Immature natural killer cell (primary cell): ENCODE measurements at regions not wholly inside any gene's neighbourhood (a gene's known extent, or its start where the extent isn't known, plus 50 kb on each side); places are given as distances from the start of the nearest gene placed in this dataset.
"Not testable (repeated sequence)": the region's sequence is repeated elsewhere in the genome, so short reads cannot be mapped to it uniquely, and the experiment has no call there.

ENCODE experiments used
- DNase-seq, 3 donors: peaks; one replicate each; pipeline ENCODE4 v3.0.0; 2022; ENCODE audit warnings: mixed read lengths in 1 of 3
- H3K27ac Mint-ChIP-seq, 6 donors: one replicate each; pipeline ENCODE4 v1.8.0; 2020; ENCODE audit warnings: mixed read lengths in 6 of 6, mild to moderate bottlenecking in 5 of 6, inconsistent platforms in 4 of 6, moderate library complexity in 3 of 6
- H3K27me3 Mint-ChIP-seq, 3 donors: one replicate each; pipeline ENCODE4 v1.8.0; 2020 to 2021; ENCODE audit warnings: low read depth in 3 of 3, mild to moderate bottlenecking in 3 of 3, mixed read lengths in 3 of 3, moderate library complexity in 3 of 3, inconsistent platforms in 1 of 3
- H3K36me3 Mint-ChIP-seq, 3 donors: one replicate each; pipeline ENCODE4 v1.8.0; 2020; ENCODE audit warnings: mixed read lengths in 3 of 3, inconsistent platforms in 2 of 3, mild to moderate bottlenecking in 2 of 3
- H3K4me1 Mint-ChIP-seq, 2 donors: one replicate each; pipeline ENCODE4 v1.8.0; 2020; ENCODE audit warnings: inconsistent platforms in 2 of 2, mild to moderate bottlenecking in 2 of 2, mixed read lengths in 2 of 2, moderate library complexity in 1 of 2
- H3K4me3 Mint-ChIP-seq, 5 donors: one replicate each; pipeline ENCODE4 v1.8.0; 2020; ENCODE audit warnings: mild to moderate bottlenecking in 5 of 5, mixed read lengths in 5 of 5, inconsistent platforms in 3 of 5, moderate library complexity in 3 of 5
- H3K9me3 Mint-ChIP-seq, 6 donors: one replicate each; pipeline ENCODE4 v1.8.0; 2020; ENCODE audit warnings: mild to moderate bottlenecking in 6 of 6, mixed read lengths in 6 of 6, inconsistent platforms in 4 of 6, moderate library complexity in 3 of 6

DNA sequence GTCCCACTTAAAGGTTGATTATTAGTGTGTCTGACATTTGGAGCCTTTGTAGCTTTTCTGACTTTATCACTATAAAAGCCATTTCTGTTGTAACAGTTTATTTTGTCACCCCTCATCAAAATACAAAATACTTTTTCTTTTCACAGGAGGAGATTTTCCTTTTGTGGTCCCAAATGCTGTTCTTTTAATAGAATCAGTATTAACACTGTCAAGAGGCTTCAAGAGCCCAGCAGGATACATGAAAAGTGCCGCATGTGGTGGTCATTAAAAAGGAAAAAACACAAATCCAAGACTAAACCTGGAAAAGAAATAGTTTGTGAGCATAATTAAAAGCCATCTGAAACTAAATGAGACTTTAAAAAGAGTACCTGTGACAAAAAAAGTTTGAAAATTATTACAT is 515.7 kb downstream of the DCDC2C start:
- Mint-ChIP-seq H3K27me3 (peaks cover 2 to 3% (median 2%) of the 10 kb centered on the region in 3 donors), H3K4me1 (no peaks in the 10 kb centered on the region), H3K36me3 (no peaks in the 10 kb centered on the region), H3K9me3 (peaks cover 0 to 11% (median 7%) of the 10 kb centered on the region in 6 donors), H3K4me3 (no peak overlapping the region), H3K27ac (no peak overlapping the region)
- no peak for DNase-seq

GRCh38 chr2:4219571-4219970 is 516.2 kb downstream of the DCDC2C start:
- Mint-ChIP-seq H3K4me1 (no peaks in the 10 kb centered on the region), H3K27ac (no peak overlapping the region), H3K4me3 (no peak overlapping the region), H3K36me3 (no peaks in the 10 kb centered on the region), H3K9me3 (peaks cover 0 to 12% (median 7%) of the 10 kb centered on the region in 6 donors), H3K27me3 (peaks cover 2 to 3% (median 2%) of the 10 kb centered on the region in 3 donors)
- DNase-seq = no peak

DNA sequence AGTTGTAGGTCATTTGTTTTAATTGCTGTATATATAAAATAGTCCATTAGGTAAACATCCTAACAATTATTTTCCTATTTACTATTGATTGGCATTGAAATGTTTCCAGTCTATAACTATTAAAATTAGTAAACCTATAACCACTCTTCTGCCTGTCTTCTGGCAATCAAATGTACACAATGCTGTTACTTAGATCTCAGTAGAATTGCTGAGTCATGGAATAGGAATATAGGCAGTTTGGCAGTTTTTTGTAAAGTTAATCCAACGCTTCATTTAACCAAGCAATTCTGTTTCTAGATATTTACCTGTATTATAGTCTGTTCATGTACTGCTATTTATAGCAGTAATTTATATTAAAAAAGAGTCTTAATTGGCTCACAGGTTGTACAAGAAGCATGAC is 518.1 kb downstream of the DCDC2C start:
- no peaks in the 10 kb centered on the region for H3K4me1 Mint-ChIP-seq
- H3K9me3 Mint-ChIP-seq = peaks cover 0 to 9% (median 5%) of the 10 kb centered on the region in 6 donors
- no peak overlapping the region for H3K4me3 Mint-ChIP-seq
- no peak overlapping the region for H3K27ac Mint-ChIP-seq
- peaks cover 1 to 3% (median 2%) of the 10 kb centered on the region in 3 donors for H3K27me3 Mint-ChIP-seq
- no peak for DNase-seq
- no peaks in the 10 kb centered on the region for H3K36me3 Mint-ChIP-seq

GRCh38 chr2:4221845-4222244 is 518.5 kb downstream of the DCDC2C start:
- peaks cover 0 to 9% (median 5%) of the 10 kb centered on the region in 6 donors for H3K9me3 Mint-ChIP-seq
- DNase-seq = no peak
- H3K27ac Mint-ChIP-seq = no peak overlapping the region
- no peaks in the 10 kb centered on the region for H3K36me3 Mint-ChIP-seq
- H3K4me3 Mint-ChIP-seq = no peak overlapping the region
- H3K27me3 Mint-ChIP-seq = peaks cover 0 to 3% (median 2%) of the 10 kb centered on the region in 3 donors
- H3K4me1 Mint-ChIP-seq = no peaks in the 10 kb centered on the region

- H3K4me3 Mint-ChIP-seq, H3K4me1 Mint-ChIP-seq, H3K36me3 Mint-ChIP-seq, H3K27ac Mint-ChIP-seq, H3K27me3 Mint-ChIP-seq, DNase-seq: not testable (repeated sequence)
- peaks cover 2 to 19% (median 11%) of the 10 kb centered on the region in 6 donors for H3K9me3 Mint-ChIP-seq
These were observed 541.0 kb downstream of the DCDC2C start for GRCh38 chr2:4244422-4244821.

GRCh38 chr2:4246364-4247131 is 543.2 kb downstream of the DCDC2C start:
- H3K36me3 Mint-ChIP-seq = no peaks in the 10 kb centered on the region

GRCh38 chr2:4247791-4248190 is 544.4 kb downstream of the DCDC2C start:
- peaks cover 2 to 30% (median 11%) of the 10 kb centered on the region in 6 donors for H3K9me3 Mint-ChIP-seq
- no peak overlapping the region for H3K27ac Mint-ChIP-seq
- no peak for DNase-seq
- no peak overlapping the region for H3K4me3 Mint-ChIP-seq
- H3K36me3 Mint-ChIP-seq = no peaks in the 10 kb centered on the region
- no peaks in the 10 kb centered on the region for H3K4me1 Mint-ChIP-seq
- H3K27me3 Mint-ChIP-seq = peaks cover 0 to 3% (median 0%) of the 10 kb centered on the region in 3 donors

More at GRCh38 chr2:4246364-4247131, 543.2 kb downstream of the DCDC2C start:
- peaks cover 2 to 25% (median 12%) of the 10 kb centered on the region in 6 donors for H3K9me3 Mint-ChIP-seq
- peaks cover 0 to 3% (median 0%) of the 10 kb centered on the region in 3 donors for H3K27me3 Mint-ChIP-seq
- H3K4me3 Mint-ChIP-seq = no peak overlapping the region
- H3K4me1 Mint-ChIP-seq = no peaks in the 10 kb centered on the region
- DNase-seq = no peak
- no peak overlapping the region for H3K27ac Mint-ChIP-seq

GRCh38 chr2:4255491-4255890 is 552.1 kb downstream of the DCDC2C start:
- H3K4me3 Mint-ChIP-seq = no peak overlapping the region
- H3K27ac Mint-ChIP-seq = no peak overlapping the region

DNA sequence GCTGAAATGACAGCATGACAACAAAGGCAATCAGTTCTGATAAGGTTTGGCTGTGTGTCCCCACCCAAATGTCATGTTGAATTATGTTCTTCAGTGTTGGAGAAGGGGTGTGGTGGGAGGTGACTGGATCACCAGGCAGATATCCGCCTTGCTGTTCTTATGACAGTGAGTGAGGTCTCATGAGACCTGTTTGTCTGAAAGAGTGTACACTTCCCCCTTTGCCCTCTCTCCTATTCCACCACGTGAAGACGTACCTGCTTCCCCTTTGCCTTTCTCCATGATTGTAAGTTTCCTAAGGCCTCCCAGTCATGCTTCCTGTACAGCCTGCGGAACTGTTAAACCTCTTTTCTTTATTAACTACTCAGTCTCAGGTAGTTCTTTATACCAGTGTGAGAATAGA is 553.0 kb downstream of the DCDC2C start:
- Mint-ChIP-seq H3K4me1 (no peaks in the 10 kb centered on the region), H3K36me3 (no peaks in the 10 kb centered on the region), H3K9me3 (peaks cover 3 to 25% (median 7%) of the 10 kb centered on the region in 6 donors), H3K27ac (no peak overlapping the region), H3K4me3 (no peak overlapping the region), H3K27me3 (no peaks in the 10 kb centered on the region)
- DNase-seq = no peak

More at GRCh38 chr2:4255491-4255890, 552.1 kb downstream of the DCDC2C start:
- no peaks in the 10 kb centered on the region for H3K4me1 Mint-ChIP-seq
- DNase-seq = no peak
- H3K27me3 Mint-ChIP-seq = no peaks in the 10 kb centered on the region
- H3K9me3 Mint-ChIP-seq = peaks cover 3 to 29% (median 9%) of the 10 kb centered on the region in 6 donors
- no peaks in the 10 kb centered on the region for H3K36me3 Mint-ChIP-seq

DNA sequence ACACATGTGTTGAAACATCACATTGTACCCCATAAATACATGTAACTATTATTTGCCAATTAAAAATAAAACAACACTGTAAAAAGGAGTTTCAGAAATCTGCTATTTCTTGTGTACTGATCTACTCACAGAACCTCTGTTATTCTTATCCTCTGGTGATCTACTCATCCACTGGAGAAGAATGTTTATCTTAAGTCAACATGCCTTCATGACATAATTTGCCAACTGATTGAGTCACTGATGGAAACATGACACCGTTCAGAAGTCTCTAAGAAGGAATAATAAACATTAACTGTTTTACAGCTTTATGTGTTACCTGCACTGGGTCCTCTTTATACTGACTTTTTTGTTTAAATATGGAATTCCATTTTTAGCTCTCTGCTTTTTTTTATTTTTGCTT is 555.2 kb downstream of the DCDC2C start:
- no peaks in the 10 kb centered on the region for H3K4me1 Mint-ChIP-seq
- no peak for DNase-seq
- H3K9me3 Mint-ChIP-seq = peaks cover 4 to 23% (median 10%) of the 10 kb centered on the region in 6 donors
- no peak overlapping the region for H3K27ac Mint-ChIP-seq
- H3K27me3 Mint-ChIP-seq = no peaks in the 10 kb centered on the region
- H3K4me3 Mint-ChIP-seq = no peak overlapping the region
- H3K36me3 Mint-ChIP-seq = no peaks in the 10 kb centered on the region

GRCh38 chr2:4265936-4266335 is 562.6 kb downstream of the DCDC2C start:
- no peak for DNase-seq
- Mint-ChIP-seq H3K36me3 (no peaks in the 10 kb centered on the region), H3K9me3 (peaks cover 1 to 9% (median 4%) of the 10 kb centered on the region in 6 donors), H3K27ac (no peak overlapping the region), H3K4me3 (no peak overlapping the region), H3K27me3 (no peaks in the 10 kb centered on the region), H3K4me1 (no peaks in the 10 kb centered on the region)

- H3K4me3 Mint-ChIP-seq = no peak overlapping the region
- no peak for DNase-seq
- no peaks in the 10 kb centered on the region for H3K36me3 Mint-ChIP-seq
- no peaks in the 10 kb centered on the region for H3K27me3 Mint-ChIP-seq
- no peak overlapping the region for H3K27ac Mint-ChIP-seq
- H3K4me1 Mint-ChIP-seq = no peaks in the 10 kb centered on the region
- H3K9me3 Mint-ChIP-seq = peaks cover 0 to 10% (median 3%) of the 10 kb centered on the region in 6 donors
These were observed 566.5 kb downstream of the DCDC2C start for GRCh38 chr2:4269885-4270284.

GRCh38 chr2:4272261-4272858 is 569.0 kb downstream of the DCDC2C start:
- no peak for DNase-seq
- Mint-ChIP-seq H3K36me3 (peaks cover 0 to 4% (median 0%) of the 10 kb centered on the region in 3 donors), H3K27ac (no peak overlapping the region), H3K9me3 (peaks cover 0 to 16% (median 7%) of the 10 kb centered on the region in 6 donors), H3K27me3 (peaks cover 0 to 2% (median 0%) of the 10 kb centered on the region in 3 donors), H3K4me1 (no peaks in the 10 kb centered on the region), H3K4me3 (no peak overlapping the region)

DNA sequence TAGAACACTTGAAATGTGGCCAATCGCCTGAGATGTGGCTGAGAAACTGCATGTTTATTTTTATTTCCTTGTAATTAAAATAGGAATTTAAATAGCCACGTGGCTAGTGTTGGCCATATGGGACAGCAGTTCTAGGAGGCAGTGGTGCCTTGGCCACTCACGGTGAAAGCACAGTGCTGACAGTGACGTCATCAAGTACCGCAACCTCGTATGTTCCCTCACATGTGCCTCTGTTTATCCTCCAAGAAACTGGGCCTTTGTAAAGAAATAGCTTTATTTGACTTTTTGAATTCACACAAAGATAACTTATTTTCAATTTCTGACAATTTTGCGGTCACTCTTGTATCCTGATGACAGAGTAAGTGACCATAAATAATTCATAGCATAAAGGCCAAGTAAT is 575.0 kb downstream of the DCDC2C start:
- no peak overlapping the region for H3K4me3 Mint-ChIP-seq
- peaks cover 0 to 26% (median 8%) of the 10 kb centered on the region in 6 donors for H3K9me3 Mint-ChIP-seq
- H3K27ac Mint-ChIP-seq = no peak overlapping the region
- H3K4me1 Mint-ChIP-seq = no peaks in the 10 kb centered on the region
- H3K36me3 Mint-ChIP-seq = peaks cover 0 to 4% (median 0%) of the 10 kb centered on the region in 3 donors
- DNase-seq = no peak
- peaks cover 0 to 2% (median 0%) of the 10 kb centered on the region in 3 donors for H3K27me3 Mint-ChIP-seq
